Upper lobe of right lung (tissue), 1 donor: ENCODE measurements at regions not wholly inside any gene's neighbourhood (a gene's known extent, or its start where the extent isn't known, plus 50 kb on each side); places are given as distances from the start of the nearest gene placed in this dataset.

Experiments
- ATAC-seq: fragments of 200-7000 bp; cut with Tn5 transposase; one replicate; pipeline ENCODE4 v1.9.1; 2020; ENCODE audit warnings: mild to moderate bottlenecking, moderate library complexity
- DNase-seq: peaks from one replicate; pipeline ENCODE4 v3.0.0-alpha.2; 2020
- H3K27ac ChIP-seq: fragments of 200-600 bp; one replicate; pipeline ENCODE4 v1.8.0; 2022
- H3K27me3 ChIP-seq: fragments of 200-600 bp; one replicate; pipeline ENCODE4 v1.8.0; 2022; ENCODE audit warnings: mild to moderate bottlenecking
- H3K36me3 ChIP-seq: fragments of 200-600 bp; one replicate; pipeline ENCODE4 v1.8.0; 2022
- H3K4me1 ChIP-seq: fragments of 200-600 bp; one replicate; pipeline ENCODE4 v1.8.0; 2022
- H3K4me3 ChIP-seq: fragments of 200-600 bp; one replicate; pipeline ENCODE4 v1.8.0; 2022; ENCODE audit warnings: mild to moderate bottlenecking
- H3K9me3 ChIP-seq: fragments of 200-600 bp; one replicate; pipeline ENCODE4 v1.8.0; 2022
- intact Hi-C: fragments of 100-400 bp; cut with DNase I; formaldehyde crosslinking; loops from one replicate; pipeline ENCODE4 v1.11.0; 2022
- TF ChIP-seq, protein P1 (sequence below): fragments of 200-600 bp; IDR thresholded peaks from one replicate; pipeline ENCODE4 v1.8.0; 2022; ENCODE audit warnings: antibody characterized with exemption
- donor health status: DM: no; HTN: yes; CAD: no; lungs with severe emphysema.

DNA sequence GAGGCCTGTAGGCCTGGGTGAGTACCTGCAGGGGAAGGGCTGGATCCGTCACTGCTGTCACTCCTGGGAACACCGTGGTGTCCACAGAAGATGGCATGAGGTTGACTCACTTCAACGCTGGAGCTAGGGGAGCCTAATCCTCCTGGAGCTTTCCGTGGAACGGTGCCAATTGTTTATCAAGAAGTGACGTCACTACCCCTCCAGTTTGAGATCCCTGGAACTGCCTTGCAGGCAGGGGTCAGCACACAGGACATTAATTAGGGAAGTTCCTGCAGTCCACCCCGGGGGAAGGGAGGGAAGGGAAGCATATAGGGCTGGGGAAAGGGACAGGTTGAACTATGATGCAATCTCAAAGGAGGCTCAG is 408.6 kb downstream of the GALR1 start:
- TF ChIP-seq, protein P1, sequence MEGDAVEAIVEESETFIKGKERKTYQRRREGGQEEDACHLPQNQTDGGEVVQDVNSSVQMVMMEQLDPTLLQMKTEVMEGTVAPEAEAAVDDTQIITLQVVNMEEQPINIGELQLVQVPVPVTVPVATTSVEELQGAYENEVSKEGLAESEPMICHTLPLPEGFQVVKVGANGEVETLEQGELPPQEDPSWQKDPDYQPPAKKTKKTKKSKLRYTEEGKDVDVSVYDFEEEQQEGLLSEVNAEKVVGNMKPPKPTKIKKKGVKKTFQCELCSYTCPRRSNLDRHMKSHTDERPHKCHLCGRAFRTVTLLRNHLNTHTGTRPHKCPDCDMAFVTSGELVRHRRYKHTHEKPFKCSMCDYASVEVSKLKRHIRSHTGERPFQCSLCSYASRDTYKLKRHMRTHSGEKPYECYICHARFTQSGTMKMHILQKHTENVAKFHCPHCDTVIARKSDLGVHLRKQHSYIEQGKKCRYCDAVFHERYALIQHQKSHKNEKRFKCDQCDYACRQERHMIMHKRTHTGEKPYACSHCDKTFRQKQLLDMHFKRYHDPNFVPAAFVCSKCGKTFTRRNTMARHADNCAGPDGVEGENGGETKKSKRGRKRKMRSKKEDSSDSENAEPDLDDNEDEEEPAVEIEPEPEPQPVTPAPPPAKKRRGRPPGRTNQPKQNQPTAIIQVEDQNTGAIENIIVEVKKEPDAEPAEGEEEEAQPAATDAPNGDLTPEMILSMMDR, result no peak
- Histone ChIP-seq H3K36me3 (no peaks in the 10 kb centered on the region), H3K4me3 (no peak overlapping the region), H3K4me1 (no peaks in the 10 kb centered on the region), H3K9me3 (no peaks in the 10 kb centered on the region), H3K27me3 (no peaks in the 10 kb centered on the region), H3K27ac (no peak overlapping the region)
- ATAC-seq (no peak), DNase-seq (no peak)
- intact Hi-C loops, result no loop called here

DNA sequence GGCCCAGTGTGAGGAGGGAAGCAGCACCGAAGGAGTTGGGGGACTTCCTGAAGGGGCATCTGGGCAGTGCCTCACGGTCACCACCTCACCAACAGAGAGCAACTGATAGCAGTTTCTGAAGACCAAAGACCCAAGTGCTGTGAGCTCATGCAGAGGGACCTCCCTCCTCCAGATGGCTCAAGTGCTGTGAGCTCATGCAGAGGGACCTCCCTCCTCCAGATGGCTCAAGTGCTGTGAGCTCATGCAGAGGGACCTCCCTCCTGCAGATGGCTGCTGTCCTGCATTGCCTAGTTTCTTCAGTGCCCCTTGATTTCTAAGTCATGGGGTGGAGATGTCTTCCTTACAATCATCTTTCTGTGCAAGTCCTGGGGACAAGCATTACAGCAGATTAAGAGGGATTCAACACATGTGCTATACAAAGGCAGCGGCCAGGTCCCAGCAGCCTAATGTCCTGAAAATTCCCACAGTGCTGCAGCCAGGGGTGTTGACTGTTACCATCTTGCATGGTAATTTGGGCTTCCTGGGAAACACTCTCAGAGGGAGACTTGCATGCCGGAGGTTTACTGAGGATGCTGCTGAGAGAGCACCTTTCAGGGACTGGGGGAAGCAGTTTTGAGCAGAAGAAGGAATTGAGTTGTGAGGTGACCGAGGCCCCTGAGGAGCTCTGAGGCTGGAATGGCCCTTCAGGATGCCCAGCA is 409.3 kb downstream of the GALR1 start:
- intact Hi-C loops, result no loop called here
- H3K9me3 ChIP-seq, result no peaks in the 10 kb centered on the region
- no peak overlapping the region for H3K4me3 ChIP-seq
- DNase-seq (no peak), ATAC-seq (no peak)
- H3K36me3 ChIP-seq, result no peaks in the 10 kb centered on the region
- no peak overlapping the region for H3K27ac ChIP-seq
- TF ChIP-seq, protein P1, result no peak
- H3K27me3 ChIP-seq, result no peaks in the 10 kb centered on the region
- no peaks in the 10 kb centered on the region for H3K4me1 ChIP-seq

DNA sequence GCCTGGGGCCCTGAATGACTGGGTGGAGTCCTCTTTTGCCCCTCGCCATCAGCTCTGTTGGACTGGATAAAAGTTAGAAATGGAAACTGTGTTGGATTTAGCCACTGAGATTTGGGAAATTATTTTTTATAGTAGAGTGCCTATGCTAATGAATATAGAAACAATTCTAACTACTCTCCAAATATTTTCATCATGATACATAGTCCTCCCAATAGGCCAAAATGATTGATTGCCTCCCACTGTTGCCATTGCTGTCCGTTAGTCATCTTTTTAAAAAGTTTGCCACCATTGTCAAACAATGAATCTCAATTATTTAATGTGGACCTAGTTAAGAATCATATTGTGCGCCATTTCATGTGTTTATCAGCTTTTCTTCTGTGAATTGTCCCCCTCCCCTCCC is 417.0 kb downstream of the GALR1 start:
- DNase-seq (no peak), ATAC-seq (no peak)
- no peak overlapping the region for H3K27ac ChIP-seq
- intact Hi-C loops, result no loop called here
- H3K4me1 ChIP-seq, result no peaks in the 10 kb centered on the region
- H3K4me3 ChIP-seq, result no peak overlapping the region
- no peaks in the 10 kb centered on the region for H3K36me3 ChIP-seq
- H3K9me3 ChIP-seq, result no peaks in the 10 kb centered on the region
- TF ChIP-seq, protein P1, result no peak
- H3K27me3 ChIP-seq, result peaks cover 5% of the 10 kb centered on the region

DNA sequence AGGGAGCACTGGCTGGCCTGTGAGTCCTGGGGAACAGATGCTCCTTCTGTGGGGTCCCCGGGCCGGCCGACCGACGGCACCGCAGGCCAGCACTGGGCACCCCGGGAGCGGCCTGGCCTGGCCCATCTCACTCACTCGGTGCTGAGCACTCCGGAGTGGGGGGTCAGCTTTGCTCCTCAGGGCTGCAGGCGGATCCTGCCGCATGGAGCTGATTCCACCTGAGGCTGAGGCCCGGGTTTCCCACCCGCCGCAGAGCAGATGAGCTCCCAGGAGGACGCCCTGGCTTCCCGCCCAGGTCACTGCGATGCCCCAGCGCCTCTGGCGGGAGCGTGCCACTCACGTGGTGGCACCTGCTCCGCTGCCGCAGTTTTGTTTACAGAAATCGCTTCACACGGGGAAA is 418.6 kb downstream of the GALR1 start:
- no peak overlapping the region for H3K4me3 ChIP-seq
- H3K4me1 ChIP-seq, result no peaks in the 10 kb centered on the region
- TF ChIP-seq, protein P1, result no peak
- DNase-seq, result no peak
- H3K9me3 ChIP-seq, result no peaks in the 10 kb centered on the region
- intact Hi-C loops, result no loop called here
- no peak overlapping the region for H3K27ac ChIP-seq
- H3K27me3 ChIP-seq, result peaks cover 5% of the 10 kb centered on the region
- peak; percentile 32 for ATAC-seq
- no peaks in the 10 kb centered on the region for H3K36me3 ChIP-seq

DNA sequence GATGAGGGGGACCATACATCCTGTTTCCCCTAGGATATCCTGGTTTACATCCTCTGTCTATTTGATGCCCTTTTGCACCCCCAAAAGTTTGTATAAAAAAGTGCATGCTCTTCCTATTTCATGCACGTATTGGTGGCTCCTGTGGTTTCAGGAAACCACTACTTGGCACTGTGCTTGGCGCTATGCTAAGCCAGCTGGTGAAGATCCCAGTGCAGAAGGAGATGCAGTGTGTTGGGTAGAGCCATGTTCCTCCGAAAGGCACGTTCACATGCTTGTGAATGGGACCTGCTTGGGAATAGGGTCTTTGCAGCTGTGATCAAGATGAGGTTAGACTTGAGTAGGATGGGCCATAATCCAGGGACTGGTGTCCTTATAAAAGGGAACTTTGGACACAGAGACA is 419.7 kb downstream of the GALR1 start:
- H3K27me3 ChIP-seq, result peaks cover 5% of the 10 kb centered on the region
- no peak overlapping the region for H3K4me3 ChIP-seq
- H3K9me3 ChIP-seq, result no peaks in the 10 kb centered on the region
- H3K36me3 ChIP-seq, result no peaks in the 10 kb centered on the region
- DNase-seq, result no peak
- H3K4me1 ChIP-seq, result no peaks in the 10 kb centered on the region
- no peak for ATAC-seq
- intact Hi-C loops, result no loop called here
- no peak overlapping the region for H3K27ac ChIP-seq
- TF ChIP-seq, protein P1, result no peak
